ENCODE measurements at regions not wholly inside any gene's neighbourhood (a gene's known extent, or its start where the extent isn't known, plus 50 kb on each side); places are given as distances from the start of the nearest gene placed in this dataset.

- Histone ChIP-seq H3K9me3 (ENCODE audit: low read length) (no peaks in the 10 kb centered on the region), H3K4me3 (ENCODE audit: low read depth in 1 of 2, low read length in 2 of 2) (no peak overlapping the region), H3K27ac (ENCODE audit: low read depth, low read length) (no peak overlapping the region), H3K9ac (ENCODE audit: low read length) (no peak overlapping the region), H3K4me1 (ENCODE audit: insufficient read depth, low read length) (no peaks in the 10 kb centered on the region), H3K27me3 (ENCODE audit: control insufficient read depth in 1 of 2, insufficient read depth in 2 of 2, low read length in 2 of 2) (no peaks in the 10 kb centered on the region), H3K36me3 (ENCODE audit: insufficient read depth, low read length) (no peaks in the 10 kb centered on the region)
Measured at GRCh38 chr9:99748266-99748665, 73.4 kb upstream of the NR4A3 start.

GRCh38 chr9:99748676-99749075 lies 73.0 kb upstream of the NR4A3 start:
- no peaks in the 10 kb centered on the region for H3K9me3 ChIP-seq (ENCODE audit: low read length)
- H3K27ac ChIP-seq (ENCODE audit: low read depth, low read length): no peak overlapping the region
- H3K27me3 ChIP-seq (ENCODE audit: control insufficient read depth in 1 of 2, insufficient read depth in 2 of 2, low read length in 2 of 2): no peaks in the 10 kb centered on the region
- H3K9ac ChIP-seq (ENCODE audit: low read length): no peak overlapping the region
- no peak overlapping the region for H3K4me3 ChIP-seq (ENCODE audit: low read depth in 1 of 2, low read length in 2 of 2)
- no peaks in the 10 kb centered on the region for H3K36me3 ChIP-seq (ENCODE audit: insufficient read depth, low read length)
- H3K4me1 ChIP-seq (ENCODE audit: insufficient read depth, low read length): no peaks in the 10 kb centered on the region

- Histone ChIP-seq H3K9me3 (ENCODE audit: low read length) (no peaks in the 10 kb centered on the region), H3K4me1 (ENCODE audit: insufficient read depth, low read length) (no peaks in the 10 kb centered on the region), H3K27ac (ENCODE audit: low read depth, low read length) (no peak overlapping the region), H3K9ac (ENCODE audit: low read length) (no peak overlapping the region), H3K4me3 (ENCODE audit: low read depth in 1 of 2, low read length in 2 of 2) (no peak overlapping the region), H3K36me3 (ENCODE audit: insufficient read depth, low read length) (no peaks in the 10 kb centered on the region), H3K27me3 (ENCODE audit: control insufficient read depth in 1 of 2, insufficient read depth in 2 of 2, low read length in 2 of 2) (no peaks in the 10 kb centered on the region)
Measured at GRCh38 chr9:99749641-99750040, 72.0 kb upstream of the NR4A3 start.

GRCh38 chr9:99750526-99750925 lies 71.2 kb upstream of the NR4A3 start:
- Histone ChIP-seq H3K27me3 (ENCODE audit: control insufficient read depth in 1 of 2, insufficient read depth in 2 of 2, low read length in 2 of 2) (no peaks in the 10 kb centered on the region), H3K4me1 (ENCODE audit: insufficient read depth, low read length) (no peaks in the 10 kb centered on the region), H3K27ac (ENCODE audit: low read depth, low read length) (no peak overlapping the region), H3K9me3 (ENCODE audit: low read length) (no peaks in the 10 kb centered on the region), H3K9ac (ENCODE audit: low read length) (no peak overlapping the region), H3K4me3 (ENCODE audit: low read depth in 1 of 2, low read length in 2 of 2) (no peak overlapping the region), H3K36me3 (ENCODE audit: insufficient read depth, low read length) (no peaks in the 10 kb centered on the region)

- Histone ChIP-seq H3K4me3 (ENCODE audit: low read depth in 1 of 2, low read length in 2 of 2) (no peak overlapping the region), H3K27me3 (ENCODE audit: control insufficient read depth in 1 of 2, insufficient read depth in 2 of 2, low read length in 2 of 2) (no peaks in the 10 kb centered on the region), H3K36me3 (ENCODE audit: insufficient read depth, low read length) (no peaks in the 10 kb centered on the region), H3K27ac (ENCODE audit: low read depth, low read length) (no peak overlapping the region), H3K9ac (ENCODE audit: low read length) (no peak overlapping the region), H3K4me1 (ENCODE audit: insufficient read depth, low read length) (no peaks in the 10 kb centered on the region), H3K9me3 (ENCODE audit: low read length) (no peaks in the 10 kb centered on the region)
Measured at GRCh38 chr9:99752417-99753109, 69.1 kb upstream of the NR4A3 start.

GRCh38 chr9:99753436-99753835 lies 68.2 kb upstream of the NR4A3 start:
- Histone ChIP-seq H3K9ac (ENCODE audit: low read length) (no peak overlapping the region), H3K9me3 (ENCODE audit: low read length) (no peaks in the 10 kb centered on the region), H3K27ac (ENCODE audit: low read depth, low read length) (no peak overlapping the region), H3K36me3 (ENCODE audit: insufficient read depth, low read length) (no peaks in the 10 kb centered on the region), H3K4me3 (ENCODE audit: low read depth in 1 of 2, low read length in 2 of 2) (no peak overlapping the region), H3K4me1 (ENCODE audit: insufficient read depth, low read length) (no peaks in the 10 kb centered on the region), H3K27me3 (ENCODE audit: control insufficient read depth in 1 of 2, insufficient read depth in 2 of 2, low read length in 2 of 2) (no peaks in the 10 kb centered on the region)

GRCh38 chr9:99760421-99760820 lies 61.3 kb upstream of the NR4A3 start:
- no peaks in the 10 kb centered on the region for H3K27me3 ChIP-seq (ENCODE audit: control insufficient read depth in 1 of 2, insufficient read depth in 2 of 2, low read length in 2 of 2)
- no peaks in the 10 kb centered on the region for H3K36me3 ChIP-seq (ENCODE audit: insufficient read depth, low read length)
- H3K4me1 ChIP-seq (ENCODE audit: insufficient read depth, low read length): no peaks in the 10 kb centered on the region
- no peak overlapping the region for H3K4me3 ChIP-seq (ENCODE audit: low read depth in 1 of 2, low read length in 2 of 2)
- H3K27ac ChIP-seq (ENCODE audit: low read depth, low read length): no peak overlapping the region
- no peaks in the 10 kb centered on the region for H3K9me3 ChIP-seq (ENCODE audit: low read length)
- no peak overlapping the region for H3K9ac ChIP-seq (ENCODE audit: low read length)

GRCh38 chr9:99762470-99762869 lies 59.2 kb upstream of the NR4A3 start:
- no peak overlapping the region for H3K9ac ChIP-seq (ENCODE audit: low read length)
- no peak overlapping the region for H3K4me3 ChIP-seq (ENCODE audit: low read depth in 1 of 2, low read length in 2 of 2)
- H3K36me3 ChIP-seq (ENCODE audit: insufficient read depth, low read length): no peaks in the 10 kb centered on the region
- H3K27me3 ChIP-seq (ENCODE audit: control insufficient read depth in 1 of 2, insufficient read depth in 2 of 2, low read length in 2 of 2): no peaks in the 10 kb centered on the region
- H3K4me1 ChIP-seq (ENCODE audit: insufficient read depth, low read length): no peaks in the 10 kb centered on the region
- H3K27ac ChIP-seq (ENCODE audit: low read depth, low read length): no peak overlapping the region
- H3K9me3 ChIP-seq (ENCODE audit: low read length): no peaks in the 10 kb centered on the region

Measured in muscle layer of colon (tissue), 2 donors.